PC-9 (cell line): ENCODE measurements at regions not wholly inside any gene's neighbourhood (a gene's known extent, or its start where the extent isn't known, plus 50 kb on each side); places are given as distances from the start of the nearest gene placed in this dataset.

Experiments used
- CTCF ChIP-seq: fragments of 200-600 bp; sonication (generic); conservative IDR thresholded peaks from 2 replicates; pipeline ENCODE4 v1.6.1; 2017; ENCODE audit warnings: mixed run types, antibody characterized with exemption, mild to moderate bottlenecking, moderate library complexity
- EZH2 ChIP-seq: fragments of 200-600 bp; sonication (generic); IDR thresholded peaks from 2 replicates; pipeline ENCODE4 v1.8.0; 2017; ENCODE audit warnings: antibody characterized with exemption, low read depth

DNA sequence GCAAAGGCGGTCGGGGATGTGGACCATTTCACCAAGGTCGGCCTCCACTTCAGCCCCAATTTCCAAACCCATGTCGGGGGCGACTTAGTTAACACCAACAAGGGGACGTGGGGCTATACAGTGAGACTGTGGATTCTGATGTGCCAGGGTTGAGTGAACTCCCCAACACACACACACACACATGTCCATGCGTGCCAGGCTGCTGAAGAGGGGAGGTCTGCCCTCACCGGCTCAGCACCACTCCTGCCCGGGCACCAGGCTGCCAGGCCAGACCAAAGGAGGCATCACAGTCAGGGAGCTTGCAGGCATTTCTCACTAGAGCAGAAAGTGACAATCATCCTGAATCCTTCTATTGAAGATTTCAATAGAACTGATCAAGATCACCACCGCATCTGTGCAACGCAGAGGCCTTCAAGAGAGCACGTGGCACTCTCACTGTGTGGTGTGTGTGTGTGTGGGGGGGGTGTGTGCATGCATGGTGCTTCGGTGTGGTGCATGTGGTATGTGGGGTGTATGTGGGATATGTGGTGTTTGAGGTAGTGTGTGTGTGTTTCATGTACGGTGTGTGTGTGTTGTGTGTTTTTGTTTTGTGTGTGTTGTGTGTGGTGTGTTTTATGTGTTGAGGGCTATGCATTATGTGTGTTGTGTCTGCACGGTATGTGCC is 403.5 kb upstream of the RNF32 start:
- TF ChIP-seq CTCF (no peak), EZH2 (no peak)
